ENCODE measurements at regions not wholly inside any gene's neighbourhood (a gene's known extent, or its start where the extent isn't known, plus 50 kb on each side); places are given as distances from the start of the nearest gene placed in this dataset.

DNA sequence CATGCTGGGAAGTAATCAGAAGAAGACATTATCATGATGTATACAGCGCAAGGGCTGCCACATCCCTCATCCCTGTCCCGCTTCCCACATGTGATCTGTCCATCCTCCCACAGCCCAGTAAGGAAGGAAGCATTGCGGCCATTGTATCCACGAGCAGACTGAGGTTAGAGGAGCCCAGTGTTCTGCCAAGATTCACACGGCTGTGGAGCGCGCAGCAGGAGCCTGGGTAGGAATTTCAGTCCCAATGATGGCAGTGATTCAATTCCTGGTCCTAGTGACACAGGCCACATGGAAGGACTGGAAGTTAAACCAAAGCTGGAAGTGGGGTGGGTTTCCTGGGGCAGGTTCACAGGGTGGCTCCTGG is 89.2 kb downstream of the RTL6 start:
- TF ChIP-seq POLR2A (IDR thresholded peaks at IDR 0.05; ENCODE audit: low read length) (no peak), CBX2 (IDR thresholded peaks at IDR 0.05; ENCODE audit: borderline replicate concordance, low read depth) (no peak), CEBPB (IDR thresholded peaks at IDR 0.05) (no peak), JUNB (IDR thresholded peaks at IDR 0.05) (no peak), JUN (IDR thresholded peaks at IDR 0.05) (no peak), NFE2L2 (conservative IDR thresholded peaks at IDR 0.05; ENCODE audit: low read length) (no peak), ZFP36 (IDR thresholded peaks at IDR 0.05; ENCODE audit: borderline replicate concordance, partially characterized antibody) (no peak), POLR2AphosphoS2 (conservative IDR thresholded peaks at IDR 0.05; ENCODE audit: low read length) (no peak), KDM5A (IDR thresholded peaks at IDR 0.05) (no peak)
- TF ChIP-seq, protein P1, sequence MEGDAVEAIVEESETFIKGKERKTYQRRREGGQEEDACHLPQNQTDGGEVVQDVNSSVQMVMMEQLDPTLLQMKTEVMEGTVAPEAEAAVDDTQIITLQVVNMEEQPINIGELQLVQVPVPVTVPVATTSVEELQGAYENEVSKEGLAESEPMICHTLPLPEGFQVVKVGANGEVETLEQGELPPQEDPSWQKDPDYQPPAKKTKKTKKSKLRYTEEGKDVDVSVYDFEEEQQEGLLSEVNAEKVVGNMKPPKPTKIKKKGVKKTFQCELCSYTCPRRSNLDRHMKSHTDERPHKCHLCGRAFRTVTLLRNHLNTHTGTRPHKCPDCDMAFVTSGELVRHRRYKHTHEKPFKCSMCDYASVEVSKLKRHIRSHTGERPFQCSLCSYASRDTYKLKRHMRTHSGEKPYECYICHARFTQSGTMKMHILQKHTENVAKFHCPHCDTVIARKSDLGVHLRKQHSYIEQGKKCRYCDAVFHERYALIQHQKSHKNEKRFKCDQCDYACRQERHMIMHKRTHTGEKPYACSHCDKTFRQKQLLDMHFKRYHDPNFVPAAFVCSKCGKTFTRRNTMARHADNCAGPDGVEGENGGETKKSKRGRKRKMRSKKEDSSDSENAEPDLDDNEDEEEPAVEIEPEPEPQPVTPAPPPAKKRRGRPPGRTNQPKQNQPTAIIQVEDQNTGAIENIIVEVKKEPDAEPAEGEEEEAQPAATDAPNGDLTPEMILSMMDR (IDR thresholded peaks at IDR 0.05): no peak
